Mammary epithelial cell (primary cell): ENCODE measurements at regions not wholly inside any gene's neighbourhood (a gene's known extent, or its start where the extent isn't known, plus 50 kb on each side); places are given as distances from the start of the nearest gene placed in this dataset.

Source experiments
- CTCF ChIP-seq, 2 donors: IDR thresholded peaks in 1 of 2; conservative IDR thresholded peaks in 1 of 2; 2 replicates each; pipeline ENCODE4 v1.5.1; 2011 to 2012; ENCODE audit warnings: inconsistent platforms in 2 of 2, low read length in 2 of 2, mild to moderate bottlenecking in 2 of 2, control low read depth in 1 of 2, low read depth in 1 of 2; ENCODE audit not compliant: insufficient read depth in 1 of 2; ENCODE audit errors: extremely low read depth in 1 of 2
- EZH2 ChIP-seq: IDR thresholded peaks from 2 replicates; pipeline ENCODE4 v1.6.1; 2012; ENCODE audit warnings: low read length, inconsistent platforms, borderline replicate concordance

DNA sequence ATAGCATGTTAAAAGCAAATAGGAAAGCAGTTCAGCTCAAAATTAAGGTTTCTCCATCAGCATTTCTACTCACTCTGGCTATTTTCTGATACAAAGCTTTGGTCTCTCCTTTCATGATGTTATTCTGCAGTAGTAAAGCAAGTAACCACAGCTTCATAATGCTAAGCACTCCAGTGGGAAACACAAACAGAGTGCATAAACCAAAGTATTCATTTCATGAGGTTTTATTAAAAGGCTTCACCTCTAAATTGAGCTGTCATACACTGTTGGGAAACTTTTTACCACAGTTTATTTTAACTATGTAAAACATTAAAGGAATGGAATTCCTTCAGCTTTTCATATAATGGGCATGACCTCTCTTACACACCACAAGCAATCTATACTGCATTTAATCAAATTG lies 157.9 kb upstream of the LMO3 start:
- no peak for TF ChIP-seq EZH2
- no peak for TF ChIP-seq CTCF (conservative IDR thresholded peaks at IDR 0.05 in 1 of 2, IDR thresholded peaks at IDR 0.05 in 1 of 2; ENCODE audit: extremely low read depth in 1 of 2, insufficient read depth in 1 of 2, low read depth in 1 of 2, low read length in 2 of 2)
